ENCODE measurements at regions not wholly inside any gene's neighbourhood (a gene's known extent, or its start where the extent isn't known, plus 50 kb on each side); places are given as distances from the start of the nearest gene placed in this dataset.

GRCh38 chr18:22094358-22094734, 75.0 kb upstream of the GATA6 start:
- Histone ChIP-seq H3K27ac (ENCODE audit: low read length) (no peak overlapping the region), H3K27me3 (replicated peaks in 1 of 2; ENCODE audit: control insufficient read depth in 2 of 2, extremely low read depth in 1 of 2, insufficient read depth in 2 of 2, low read length in 1 of 2) (peaks cover 0 to 9% of the 10 kb centered on the region in 2 experiments), H3K4me1 (ENCODE audit: control insufficient read depth in 1 of 2, extremely low read depth in 1 of 2, insufficient read depth in 2 of 2, low read length in 2 of 2) (no peaks in the 10 kb centered on the region), H3K36me3 (ENCODE audit: control insufficient read depth in 2 of 2, extremely low read depth in 1 of 2, insufficient read depth in 1 of 2, low read length in 1 of 2) (no peaks in the 10 kb centered on the region), H3K9me3 (no peaks in the 10 kb centered on the region), H3K4me3 (ENCODE audit: control insufficient read depth in 1 of 2, extremely low read depth in 1 of 2, low read length in 1 of 2) (no peak overlapping the region)
- no peak overlapping the region for H3K27ac Mint-ChIP-seq
- H3K36me3 Mint-ChIP-seq: no peaks in the 10 kb centered on the region
- CTCF ChIA-PET: interaction anchor here in 1 of 2 donors (0.6 kb wide), 1 partner anchor 305 kb away, joined by 4 read pairs; no protein-coding TSS in a partner anchor
- no peak overlapping the region for H3K4me3 Mint-ChIP-seq
- POLR2A ChIA-PET: no interaction called here
- no peaks in the 10 kb centered on the region for H3K4me1 Mint-ChIP-seq
- no peak for DNase-seq
- ATAC-seq (replicated peaks in 1 of 4): no peak
- 30% methylated on average over 2 of the region's 4 CpGs for WGBS (ENCODE audit: insufficient coverage)
- no peaks in the 10 kb centered on the region for H3K9me3 Mint-ChIP-seq
- H3K27me3 Mint-ChIP-seq: peaks cover 3 to 7% of the 10 kb centered on the region in 2 donors

GRCh38 chr18:22098563-22098989, 70.8 kb upstream of the GATA6 start:
- ChIA-PET CTCF (no interaction called here), POLR2A (no interaction called here)
- no peak for ATAC-seq (replicated peaks in 1 of 4)
- Mint-ChIP-seq H3K4me1 (peaks cover 0 to 4% (median 0%) of the 10 kb centered on the region in 3 donors), H3K27ac (no peak overlapping the region), H3K27me3 (peaks cover 3 to 17% of the 10 kb centered on the region in 2 donors), H3K9me3 (no peaks in the 10 kb centered on the region), H3K36me3 (no peaks in the 10 kb centered on the region), H3K4me3 (no peak overlapping the region)
- Histone ChIP-seq H3K9me3 (no peaks in the 10 kb centered on the region), H3K27ac (ENCODE audit: low read length) (no peak overlapping the region), H3K36me3 (ENCODE audit: control insufficient read depth in 2 of 2, extremely low read depth in 1 of 2, insufficient read depth in 1 of 2, low read length in 1 of 2) (no peaks in the 10 kb centered on the region), H3K4me3 (ENCODE audit: control insufficient read depth in 1 of 2, extremely low read depth in 1 of 2, low read length in 1 of 2) (no peak overlapping the region), H3K4me1 (ENCODE audit: control insufficient read depth in 1 of 2, extremely low read depth in 1 of 2, insufficient read depth in 2 of 2, low read length in 2 of 2) (no peaks in the 10 kb centered on the region), H3K27me3 (replicated peaks in 1 of 2; ENCODE audit: control insufficient read depth in 2 of 2, extremely low read depth in 1 of 2, insufficient read depth in 2 of 2, low read length in 1 of 2) (peaks cover 0 to 11% of the 10 kb centered on the region in 2 experiments)
- WGBS (ENCODE audit: insufficient coverage): no CpG with 5 or more reads among the region's 3 CpGs
- DNase-seq: no peak

GRCh38 chr18:22099925-22100324, 69.5 kb upstream of the GATA6 start:
- H3K9me3 Mint-ChIP-seq: no peaks in the 10 kb centered on the region
- no peak for ATAC-seq (replicated peaks in 1 of 4)
- H3K4me3 Mint-ChIP-seq: no peak overlapping the region
- H3K4me1 Mint-ChIP-seq: peaks cover 0 to 4% (median 0%) of the 10 kb centered on the region in 3 donors
- no peaks in the 10 kb centered on the region for H3K36me3 Mint-ChIP-seq
- ChIA-PET POLR2A (no interaction called here), CTCF (no interaction called here)
- H3K27me3 Mint-ChIP-seq: peaks cover 0 to 14% of the 10 kb centered on the region in 2 donors
- Histone ChIP-seq H3K4me3 (ENCODE audit: control insufficient read depth in 1 of 2, extremely low read depth in 1 of 2, low read length in 1 of 2) (no peak overlapping the region), H3K9me3 (no peaks in the 10 kb centered on the region), H3K27ac (ENCODE audit: low read length) (no peak overlapping the region), H3K36me3 (ENCODE audit: control insufficient read depth in 2 of 2, extremely low read depth in 1 of 2, insufficient read depth in 1 of 2, low read length in 1 of 2) (no peaks in the 10 kb centered on the region), H3K4me1 (ENCODE audit: control insufficient read depth in 1 of 2, extremely low read depth in 1 of 2, insufficient read depth in 2 of 2, low read length in 2 of 2) (no peaks in the 10 kb centered on the region), H3K27me3 (replicated peaks in 1 of 2; ENCODE audit: control insufficient read depth in 2 of 2, extremely low read depth in 1 of 2, insufficient read depth in 2 of 2, low read length in 1 of 2) (peaks cover 0 to 9% of the 10 kb centered on the region in 2 experiments)
- no CpG with 5 or more reads among the region's 2 CpGs for WGBS (ENCODE audit: insufficient coverage)
- no peak for DNase-seq
- no peak overlapping the region for H3K27ac Mint-ChIP-seq

GRCh38 chr18:22101731-22102130, 67.7 kb upstream of the GATA6 start:
- CTCF ChIA-PET: no interaction called here
- DNase-seq (no peak), ATAC-seq (replicated peaks in 1 of 4) (no peak)
- Histone ChIP-seq H3K27ac (ENCODE audit: low read length) (no peak overlapping the region), H3K27me3 (replicated peaks in 1 of 2; ENCODE audit: control insufficient read depth in 2 of 2, extremely low read depth in 1 of 2, insufficient read depth in 2 of 2, low read length in 1 of 2) (peaks cover 0 to 2% of the 10 kb centered on the region in 2 experiments), H3K4me3 (ENCODE audit: control insufficient read depth in 1 of 2, extremely low read depth in 1 of 2, low read length in 1 of 2) (no peak overlapping the region), H3K36me3 (ENCODE audit: control insufficient read depth in 2 of 2, extremely low read depth in 1 of 2, insufficient read depth in 1 of 2, low read length in 1 of 2) (no peaks in the 10 kb centered on the region), H3K4me1 (ENCODE audit: control insufficient read depth in 1 of 2, extremely low read depth in 1 of 2, insufficient read depth in 2 of 2, low read length in 2 of 2) (no peaks in the 10 kb centered on the region), H3K9me3 (no peaks in the 10 kb centered on the region)
- no peaks in the 10 kb centered on the region for H3K9me3 Mint-ChIP-seq
- WGBS (ENCODE audit: insufficient coverage): 92% methylated on average over 3 of the region's 4 CpGs
- no peaks in the 10 kb centered on the region for H3K36me3 Mint-ChIP-seq
- peaks cover 0 to 14% of the 10 kb centered on the region in 2 donors for H3K27me3 Mint-ChIP-seq
- peaks cover 0 to 4% (median 0%) of the 10 kb centered on the region in 3 donors for H3K4me1 Mint-ChIP-seq
- no peak overlapping the region for H3K4me3 Mint-ChIP-seq
- H3K27ac Mint-ChIP-seq: no peak overlapping the region
- POLR2A ChIA-PET: no interaction called here

GRCh38 chr18:22102953-22103646, 66.3 kb upstream of the GATA6 start:
- no peak for DNase-seq
- H3K4me1 Mint-ChIP-seq: peaks cover 0 to 4% (median 0%) of the 10 kb centered on the region in 3 donors
- H3K27ac Mint-ChIP-seq: no peak overlapping the region
- H3K36me3 ChIP-seq (ENCODE audit: control insufficient read depth in 2 of 2, extremely low read depth in 1 of 2, insufficient read depth in 1 of 2, low read length in 1 of 2): no peaks in the 10 kb centered on the region
- H3K4me3 ChIP-seq (ENCODE audit: control insufficient read depth in 1 of 2, extremely low read depth in 1 of 2, low read length in 1 of 2): no peak overlapping the region
- no peaks in the 10 kb centered on the region for H3K36me3 Mint-ChIP-seq
- peaks cover 0 to 2% of the 10 kb centered on the region in 2 experiments for H3K27me3 ChIP-seq (replicated peaks in 1 of 2; ENCODE audit: control insufficient read depth in 2 of 2, extremely low read depth in 1 of 2, insufficient read depth in 2 of 2, low read length in 1 of 2)
- no peak overlapping the region for H3K4me3 Mint-ChIP-seq
- POLR2A ChIA-PET: no interaction called here
- ATAC-seq (replicated peaks in 1 of 4): no peak
- H3K9me3 Mint-ChIP-seq: no peaks in the 10 kb centered on the region
- CTCF ChIA-PET: no interaction called here
- H3K9me3 ChIP-seq: no peaks in the 10 kb centered on the region
- H3K4me1 ChIP-seq (ENCODE audit: control insufficient read depth in 1 of 2, extremely low read depth in 1 of 2, insufficient read depth in 2 of 2, low read length in 2 of 2): no peaks in the 10 kb centered on the region
- WGBS (ENCODE audit: insufficient coverage): 50% methylated on average over 1 of the region's 7 CpGs
- peaks cover 0 to 14% of the 10 kb centered on the region in 2 donors for H3K27me3 Mint-ChIP-seq
- no peak overlapping the region for H3K27ac ChIP-seq (ENCODE audit: low read length)

- H3K27ac ChIP-seq (ENCODE audit: low read length): no peak overlapping the region
- Mint-ChIP-seq H3K27ac (no peak overlapping the region), H3K27me3 (peaks cover 0 to 14% of the 10 kb centered on the region in 2 donors), H3K36me3 (no peaks in the 10 kb centered on the region), H3K4me1 (peaks cover 0 to 4% (median 0%) of the 10 kb centered on the region in 3 donors), H3K9me3 (no peaks in the 10 kb centered on the region), H3K4me3 (no peak overlapping the region)
- H3K4me1 ChIP-seq (ENCODE audit: control insufficient read depth in 1 of 2, extremely low read depth in 1 of 2, insufficient read depth in 2 of 2, low read length in 2 of 2): no peaks in the 10 kb centered on the region
- H3K36me3 ChIP-seq (ENCODE audit: control insufficient read depth in 2 of 2, extremely low read depth in 1 of 2, insufficient read depth in 1 of 2, low read length in 1 of 2): no peaks in the 10 kb centered on the region
- ATAC-seq (replicated peaks in 1 of 4) (no peak), DNase-seq (no peak)
- CTCF ChIA-PET: no interaction called here
- peaks cover 0 to 2% of the 10 kb centered on the region in 2 experiments for H3K27me3 ChIP-seq (replicated peaks in 1 of 2; ENCODE audit: control insufficient read depth in 2 of 2, extremely low read depth in 1 of 2, insufficient read depth in 2 of 2, low read length in 1 of 2)
- POLR2A ChIA-PET: no interaction called here
- H3K9me3 ChIP-seq: no peaks in the 10 kb centered on the region
- H3K4me3 ChIP-seq (ENCODE audit: control insufficient read depth in 1 of 2, extremely low read depth in 1 of 2, low read length in 1 of 2): no peak overlapping the region
- 73% methylated on average over 3 of the region's 6 CpGs for whole genome bisulfite sequencing (ENCODE audit: insufficient coverage)
These were observed 65.8 kb upstream of the GATA6 start for GRCh38 chr18:22103647-22104031.
